ENCODE measurements at regions not wholly inside any gene's neighbourhood (a gene's known extent, or its start where the extent isn't known, plus 50 kb on each side); places are given as distances from the start of the nearest gene placed in this dataset.

DNA sequence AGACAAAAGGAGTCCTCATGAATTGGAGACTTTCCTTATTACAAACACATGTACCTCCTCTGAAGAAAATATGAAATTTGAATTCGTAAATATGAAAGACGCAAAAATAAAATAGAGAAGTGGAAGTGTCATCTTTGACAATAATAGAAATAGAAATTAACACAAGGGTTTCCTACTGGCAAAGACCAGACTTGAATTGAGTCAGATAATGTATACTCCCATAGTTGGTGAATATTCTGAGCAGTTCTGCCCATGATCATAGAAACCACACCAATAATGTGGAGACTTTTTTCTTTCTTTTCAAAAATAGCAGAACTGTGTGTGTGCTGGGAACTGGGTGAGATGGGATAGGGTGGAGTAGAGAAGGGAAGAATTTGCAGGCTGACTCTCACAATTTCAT lies 277.7 kb upstream of the TET2 start:
- Histone ChIP-seq H3K4me3 (ENCODE audit: insufficient read depth, low read length, poor library complexity, severe bottlenecking) (no peak overlapping the region), H3K9me3 (ENCODE audit: insufficient read depth, low read length) (no peaks in the 10 kb centered on the region), H3K27me3 (ENCODE audit: low read length) (no peaks in the 10 kb centered on the region), H3K36me3 (ENCODE audit: low read length) (no peaks in the 10 kb centered on the region), H4K20me1 (ENCODE audit: low read depth, low read length) (no peaks in the 10 kb centered on the region), H3K79me2 (ENCODE audit: insufficient read depth, low read length) (no peaks in the 10 kb centered on the region), H3K9ac (ENCODE audit: low read length) (no peak overlapping the region), H2AFZ (ENCODE audit: low read depth, low read length, severe bottlenecking) (no peak overlapping the region), H3K4me2 (ENCODE audit: low read depth, low read length, poor library complexity, severe bottlenecking) (no peak overlapping the region), H3F3A (ENCODE audit: insufficient read depth) (no peaks in the 10 kb centered on the region), H3K27ac (ENCODE audit: low read depth, low read length) (no peak overlapping the region), H3K9me2 (replicated peaks; ENCODE audit: insufficient read depth, low read length) (no peaks in the 10 kb centered on the region)
- TF ChIP-seq CTCF (IDR thresholded peaks at IDR 0.05; ENCODE audit: insufficient read depth, low read length, poor library complexity, severe bottlenecking) (no peak), EZH2phosphoT487 (conservative IDR thresholded peaks at IDR 0.05; ENCODE audit: low read length) (no peak)

DNA sequence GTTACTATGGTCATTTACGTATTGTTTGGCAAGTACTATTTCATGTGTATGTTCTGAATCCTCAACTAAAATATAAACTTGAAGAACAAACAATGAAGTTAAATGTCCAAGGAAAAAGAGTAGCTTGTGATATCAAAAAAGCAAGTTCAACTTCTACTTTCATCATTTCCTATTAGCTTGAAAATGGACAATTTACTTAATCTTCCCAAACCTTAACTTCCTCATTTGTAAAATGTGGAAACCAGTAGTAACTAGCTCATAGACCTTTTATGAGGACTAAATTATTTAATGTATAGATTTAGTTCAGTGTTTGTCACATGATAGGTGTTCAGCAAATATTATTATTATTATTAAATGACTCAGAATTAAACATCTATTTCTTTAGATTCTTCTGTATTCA lies 276.8 kb upstream of the TET2 start:
- Histone ChIP-seq H3K9ac (ENCODE audit: low read length) (no peak overlapping the region), H3K27ac (ENCODE audit: low read depth, low read length) (no peak overlapping the region), H3K9me3 (ENCODE audit: insufficient read depth, low read length) (no peaks in the 10 kb centered on the region), H3K79me2 (ENCODE audit: insufficient read depth, low read length) (no peaks in the 10 kb centered on the region), H3K27me3 (ENCODE audit: low read length) (no peaks in the 10 kb centered on the region), H3K36me3 (ENCODE audit: low read length) (no peaks in the 10 kb centered on the region), H3K4me3 (ENCODE audit: insufficient read depth, low read length, poor library complexity, severe bottlenecking) (no peak overlapping the region), H4K20me1 (ENCODE audit: low read depth, low read length) (no peaks in the 10 kb centered on the region), H3K9me2 (replicated peaks; ENCODE audit: insufficient read depth, low read length) (no peaks in the 10 kb centered on the region), H3K4me2 (ENCODE audit: low read depth, low read length, poor library complexity, severe bottlenecking) (no peak overlapping the region), H2AFZ (ENCODE audit: low read depth, low read length, severe bottlenecking) (no peak overlapping the region), H3F3A (ENCODE audit: insufficient read depth) (no peaks in the 10 kb centered on the region)
- TF ChIP-seq EZH2phosphoT487 (conservative IDR thresholded peaks at IDR 0.05; ENCODE audit: low read length) (no peak), CTCF (IDR thresholded peaks at IDR 0.05; ENCODE audit: insufficient read depth, low read length, poor library complexity, severe bottlenecking) (no peak)

- no peak overlapping the region for H3K4me2 ChIP-seq (ENCODE audit: low read depth, low read length, poor library complexity, severe bottlenecking)
- no peaks in the 10 kb centered on the region for H3K36me3 ChIP-seq (ENCODE audit: low read length)
- no peaks in the 10 kb centered on the region for H3K9me3 ChIP-seq (ENCODE audit: insufficient read depth, low read length)
- no peak for TF ChIP-seq CTCF (IDR thresholded peaks at IDR 0.05; ENCODE audit: insufficient read depth, low read length, poor library complexity, severe bottlenecking)
- TF ChIP-seq EZH2phosphoT487 (conservative IDR thresholded peaks at IDR 0.05; ENCODE audit: low read length) = no peak
- no peak overlapping the region for H3K27ac ChIP-seq (ENCODE audit: low read depth, low read length)
- no peak overlapping the region for H2AFZ ChIP-seq (ENCODE audit: low read depth, low read length, severe bottlenecking)
- no peaks in the 10 kb centered on the region for H4K20me1 ChIP-seq (ENCODE audit: low read depth, low read length)
- H3K4me3 ChIP-seq (ENCODE audit: insufficient read depth, low read length, poor library complexity, severe bottlenecking) = no peak overlapping the region
- no peaks in the 10 kb centered on the region for H3F3A ChIP-seq (ENCODE audit: insufficient read depth)
- no peaks in the 10 kb centered on the region for H3K27me3 ChIP-seq (ENCODE audit: low read length)
- no peaks in the 10 kb centered on the region for H3K9me2 ChIP-seq (replicated peaks; ENCODE audit: insufficient read depth, low read length)
- no peaks in the 10 kb centered on the region for H3K79me2 ChIP-seq (ENCODE audit: insufficient read depth, low read length)
- H3K9ac ChIP-seq (ENCODE audit: low read length) = no peak overlapping the region
Measured at GRCh38 chr4:104870495-104871233, 276.0 kb upstream of the TET2 start.

All from SU-DHL-6 (cell line).